ENCODE measurements at regions not wholly inside any gene's neighbourhood (a gene's known extent, or its start where the extent isn't known, plus 50 kb on each side); places are given as distances from the start of the nearest gene placed in this dataset.

DNA sequence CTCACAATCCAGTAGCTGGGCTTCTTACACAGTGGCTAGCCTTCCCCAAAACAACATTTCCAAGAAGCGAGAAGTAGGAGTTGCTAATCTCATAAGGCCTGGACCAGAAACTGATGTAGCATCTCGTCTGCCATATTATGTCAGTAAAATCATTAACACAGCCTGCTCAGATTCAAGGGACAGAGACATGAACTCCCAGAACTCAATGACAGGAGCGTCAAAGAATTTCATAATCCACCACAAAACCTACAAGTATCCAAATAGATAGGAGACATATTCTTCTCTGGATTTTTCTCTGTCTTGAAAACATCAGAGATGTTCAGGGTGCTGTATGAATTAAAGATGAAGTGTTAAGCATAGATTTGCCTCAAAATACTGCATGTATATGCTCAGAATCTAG is 457.6 kb upstream of the ACTBL2 start:
- TF ChIP-seq, protein P1, sequence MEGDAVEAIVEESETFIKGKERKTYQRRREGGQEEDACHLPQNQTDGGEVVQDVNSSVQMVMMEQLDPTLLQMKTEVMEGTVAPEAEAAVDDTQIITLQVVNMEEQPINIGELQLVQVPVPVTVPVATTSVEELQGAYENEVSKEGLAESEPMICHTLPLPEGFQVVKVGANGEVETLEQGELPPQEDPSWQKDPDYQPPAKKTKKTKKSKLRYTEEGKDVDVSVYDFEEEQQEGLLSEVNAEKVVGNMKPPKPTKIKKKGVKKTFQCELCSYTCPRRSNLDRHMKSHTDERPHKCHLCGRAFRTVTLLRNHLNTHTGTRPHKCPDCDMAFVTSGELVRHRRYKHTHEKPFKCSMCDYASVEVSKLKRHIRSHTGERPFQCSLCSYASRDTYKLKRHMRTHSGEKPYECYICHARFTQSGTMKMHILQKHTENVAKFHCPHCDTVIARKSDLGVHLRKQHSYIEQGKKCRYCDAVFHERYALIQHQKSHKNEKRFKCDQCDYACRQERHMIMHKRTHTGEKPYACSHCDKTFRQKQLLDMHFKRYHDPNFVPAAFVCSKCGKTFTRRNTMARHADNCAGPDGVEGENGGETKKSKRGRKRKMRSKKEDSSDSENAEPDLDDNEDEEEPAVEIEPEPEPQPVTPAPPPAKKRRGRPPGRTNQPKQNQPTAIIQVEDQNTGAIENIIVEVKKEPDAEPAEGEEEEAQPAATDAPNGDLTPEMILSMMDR (conservative IDR thresholded peaks at IDR 0.05; ENCODE audit: low read depth, low read length), result no peak
- TF ChIP-seq EZH2 (IDR thresholded peaks at IDR 0.05; ENCODE audit: borderline replicate concordance, low read depth, low read length, poor library complexity, severe bottlenecking), result no peak
